ENCODE measurements at regions not wholly inside any gene's neighbourhood (a gene's known extent, or its start where the extent isn't known, plus 50 kb on each side); places are given as distances from the start of the nearest gene placed in this dataset.

DNA sequence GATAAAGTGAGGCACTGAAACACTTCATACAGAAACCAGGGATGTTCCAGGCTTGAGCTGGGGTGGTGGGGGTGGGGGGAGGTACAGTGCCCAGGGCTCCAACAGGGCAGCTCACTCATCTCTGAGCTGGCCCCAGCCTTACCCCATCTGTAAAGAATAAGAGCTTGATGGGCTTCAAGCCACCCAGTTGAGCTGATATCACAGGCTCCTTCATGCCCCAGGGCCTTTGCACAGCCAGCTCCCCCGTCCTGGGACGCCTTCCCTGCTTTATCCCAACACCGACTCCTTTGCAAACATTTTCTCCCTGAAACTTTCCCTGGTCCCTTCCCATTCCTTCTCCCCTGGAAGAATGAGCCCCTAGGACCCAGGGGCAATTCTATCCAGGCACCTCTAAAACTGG is 261.7 kb downstream of the PARN start:
- no peak for TF ChIP-seq CTCF (IDR thresholded peaks at IDR 0.05; ENCODE audit: low read length, missing control alignments)
- H3K4me3 ChIP-seq (replicated peaks; ENCODE audit: low read depth, low read length) = no peak overlapping the region
- DNase-seq (ENCODE audit: low read depth) = no peak

GRCh38 chr16:14366974-14367707 is 262.9 kb downstream of the PARN start:
- no peak for TF ChIP-seq CTCF (IDR thresholded peaks at IDR 0.05; ENCODE audit: low read length, missing control alignments)
- H3K4me3 ChIP-seq (replicated peaks; ENCODE audit: low read depth, low read length) = no peak overlapping the region
- no peak for DNase-seq (ENCODE audit: low read depth)

GRCh38 chr16:14366447-14366846 is 263.6 kb downstream of the PARN start:
- DNase-seq (ENCODE audit: low read depth) = no peak
- H3K4me3 ChIP-seq (replicated peaks; ENCODE audit: low read depth, low read length) = no peak overlapping the region
- no peak for TF ChIP-seq CTCF (IDR thresholded peaks at IDR 0.05; ENCODE audit: low read length, missing control alignments)

DNA sequence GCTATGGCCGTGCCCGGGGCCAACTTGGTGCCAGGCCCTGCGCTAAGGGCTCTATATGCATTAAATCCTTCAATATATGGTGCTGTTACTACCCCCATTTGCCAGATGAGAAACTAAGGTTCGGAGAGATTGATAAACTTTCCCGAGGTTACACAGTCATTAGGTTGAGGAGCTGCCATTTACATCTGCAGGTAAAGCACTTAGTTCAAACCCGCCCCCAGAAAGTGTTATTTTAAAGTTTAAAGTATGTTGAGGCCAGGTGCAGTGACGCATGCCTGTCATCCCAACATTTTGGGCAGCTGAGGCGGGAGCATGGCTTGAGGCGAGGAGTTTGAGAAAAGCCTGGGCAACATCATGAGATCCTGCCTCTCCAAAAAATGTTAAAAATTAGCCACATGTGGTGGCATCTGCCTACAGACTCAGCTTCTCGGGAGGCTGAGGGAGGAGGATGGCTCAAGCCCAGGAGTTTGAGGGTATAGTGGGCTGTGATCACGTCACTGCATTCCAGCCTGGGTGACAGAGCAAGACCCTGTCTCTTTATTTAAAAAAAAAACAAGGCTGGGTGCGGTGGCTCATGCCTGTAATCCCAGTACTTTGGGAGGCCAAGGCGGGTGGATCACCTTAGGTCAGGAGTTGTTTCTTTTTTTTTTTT is 264.7 kb downstream of the PARN start:
- TF ChIP-seq CTCF (IDR thresholded peaks at IDR 0.05; ENCODE audit: low read length, missing control alignments) = no peak
- no peak for DNase-seq (ENCODE audit: low read depth)
- H3K4me3 ChIP-seq (replicated peaks; ENCODE audit: low read depth, low read length) = no peak overlapping the region

GRCh38 chr16:14364386-14365199 is 265.5 kb downstream of the PARN start:
- DNase-seq (ENCODE audit: low read depth) = peak; percentile 28
- no peak overlapping the region for H3K4me3 ChIP-seq (replicated peaks; ENCODE audit: low read depth, low read length)
- TF ChIP-seq CTCF (IDR thresholded peaks at IDR 0.05; ENCODE audit: low read length, missing control alignments) = no peak

- no peak for TF ChIP-seq CTCF (IDR thresholded peaks at IDR 0.05; ENCODE audit: low read length, missing control alignments)
- no peak for DNase-seq (ENCODE audit: low read depth)
- H3K4me3 ChIP-seq (replicated peaks; ENCODE audit: low read depth, low read length) = no peak overlapping the region
Observed at GRCh38 chr16:14364112-14364385, 266.0 kb downstream of the PARN start.

Data from fibroblast of pulmonary artery (primary cell).